Astrocyte of the hippocampus (primary cell): ENCODE measurements at regions not wholly inside any gene's neighbourhood (a gene's known extent, or its start where the extent isn't known, plus 50 kb on each side); places are given as distances from the start of the nearest gene placed in this dataset.
"Not testable (repeated sequence)": the region's sequence is repeated elsewhere in the genome, so short reads cannot be mapped to it uniquely, and the experiment has no call there.

Experiments used
- DNase-seq: peaks from one replicate; pipeline ENCODE4 v3.0.0; 2011; ENCODE audit warnings: low read depth, low spot score

DNA sequence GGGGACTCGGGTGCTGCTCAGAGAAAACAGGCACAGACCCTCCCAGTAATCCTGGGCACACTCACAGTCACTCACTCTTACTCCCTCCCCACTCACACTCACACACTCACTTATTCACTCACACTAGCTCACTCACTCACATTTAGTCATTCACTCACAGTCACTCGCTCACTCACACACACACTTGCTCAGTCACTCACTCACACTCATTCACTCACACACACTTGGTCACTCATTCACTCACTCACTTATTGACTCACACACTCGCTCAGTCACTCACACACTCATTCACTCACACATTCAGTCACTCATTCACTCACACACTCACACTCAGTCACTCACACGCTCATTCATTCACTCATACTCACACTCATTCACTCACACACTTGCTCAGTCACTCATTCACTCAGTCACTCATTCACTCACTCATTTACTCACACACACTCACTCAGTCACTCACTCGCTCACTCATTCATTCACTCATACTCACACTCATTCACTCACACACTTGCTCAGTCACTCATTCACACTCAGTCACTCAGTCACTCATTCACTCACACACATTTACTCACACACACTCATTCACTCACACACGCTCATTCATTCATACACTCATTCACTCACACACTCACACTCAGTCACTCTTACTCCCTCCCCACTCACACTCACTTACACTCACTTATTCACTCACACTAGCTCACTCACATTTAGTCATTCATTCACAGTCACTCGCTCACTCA is 164.2 kb upstream of the C1orf174 start:
- DNase-seq = no peak

- no peak for DNase-seq
These were observed 167.0 kb upstream of the C1orf174 start for GRCh38 chr1:4066860-4067599.

DNA sequence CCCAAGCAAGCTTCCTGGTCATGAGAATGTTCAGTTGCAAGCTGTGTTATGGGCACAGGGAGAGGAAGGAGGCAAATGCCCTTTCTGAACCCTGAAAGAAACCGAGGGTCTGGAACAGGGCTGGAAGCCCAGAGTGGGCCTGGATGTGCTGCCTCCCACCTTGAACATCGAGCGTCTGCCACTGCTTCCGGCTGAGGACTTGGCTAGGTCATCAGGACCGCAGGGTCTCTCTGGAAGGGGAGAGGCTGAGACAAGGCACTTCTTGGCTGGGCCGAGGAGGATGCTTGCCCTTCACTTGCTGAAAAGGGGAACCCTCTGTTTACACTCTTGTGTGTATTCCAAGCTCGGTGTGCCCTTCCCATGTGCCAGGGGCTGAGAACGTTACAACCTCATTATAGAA is 168.0 kb upstream of the C1orf174 start:
- DNase-seq = no peak

- DNase-seq = no peak
These were observed 171.6 kb upstream of the C1orf174 start for GRCh38 chr1:4071653-4072052.

DNA sequence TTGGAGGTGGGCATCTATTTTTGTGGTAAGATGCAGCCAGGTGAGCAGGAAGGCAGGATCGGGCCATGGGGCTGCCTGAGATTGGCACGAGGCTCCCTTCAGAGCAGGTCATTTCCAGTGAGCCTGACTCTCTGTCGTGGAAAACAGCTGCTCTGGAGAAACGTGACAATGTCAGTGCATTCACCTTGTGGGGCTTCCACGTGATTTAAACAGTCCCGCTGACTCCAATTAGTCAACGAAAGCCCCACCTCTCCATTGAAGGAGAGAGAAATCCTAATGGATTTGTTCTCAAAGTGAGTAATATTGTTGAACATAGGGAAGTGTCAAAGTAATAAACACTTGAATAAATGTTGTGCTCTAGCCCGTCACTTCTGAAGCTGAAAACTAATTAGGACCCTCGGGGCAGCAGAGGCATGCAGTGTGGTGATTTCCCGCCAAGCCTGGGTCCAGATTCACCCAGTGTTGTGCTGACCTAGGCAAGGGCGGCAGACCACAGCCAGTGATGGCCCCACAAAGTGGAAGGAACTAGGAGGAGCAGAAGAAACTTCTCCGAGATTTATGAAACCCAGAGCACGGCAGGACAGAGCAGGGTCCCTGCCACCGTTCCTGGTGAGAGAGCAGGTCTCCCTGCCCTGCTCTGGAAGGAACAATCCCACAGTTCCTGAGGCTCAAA is 172.5 kb upstream of the C1orf174 start:
- DNase-seq = no peak

DNA sequence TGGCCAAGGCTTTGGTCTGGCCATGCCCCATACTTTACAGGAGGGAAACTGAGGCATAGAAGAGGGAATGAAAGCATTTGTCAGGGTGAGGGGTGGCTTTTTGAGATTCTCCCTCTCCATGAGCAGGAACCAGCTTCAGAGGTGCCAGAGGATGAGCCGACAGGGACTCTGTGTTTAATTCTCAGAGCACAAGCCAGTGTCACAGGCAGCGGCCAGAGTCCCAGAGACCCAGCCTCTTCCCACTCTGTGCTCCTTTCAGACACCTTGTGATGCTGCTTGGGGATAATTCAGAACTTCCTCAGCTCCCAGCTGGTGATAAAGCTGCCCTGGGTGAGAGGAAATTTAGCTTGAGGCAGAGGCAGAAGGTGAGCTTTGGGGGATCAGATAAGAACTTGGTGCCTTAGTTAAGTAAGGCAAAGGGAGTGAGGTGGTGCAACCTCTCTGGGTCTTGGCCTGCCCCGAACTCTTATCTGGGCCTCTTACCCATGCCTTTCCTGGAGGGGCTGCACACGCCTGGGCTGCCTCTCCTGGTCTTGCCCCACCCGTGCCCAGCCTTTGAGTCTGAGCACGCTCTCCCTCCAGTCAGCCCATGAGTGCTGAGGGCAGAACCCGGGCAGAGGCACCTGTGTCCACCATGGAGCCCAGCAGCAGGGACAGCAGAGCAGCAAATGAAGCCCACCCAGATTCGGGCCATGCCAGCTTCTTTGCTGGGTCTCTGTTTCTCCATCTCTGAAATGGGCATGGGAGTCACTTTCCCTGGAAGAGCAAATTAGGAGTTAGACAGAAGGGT is 175.6 kb upstream of the C1orf174 start:
- no peak for DNase-seq

DNA sequence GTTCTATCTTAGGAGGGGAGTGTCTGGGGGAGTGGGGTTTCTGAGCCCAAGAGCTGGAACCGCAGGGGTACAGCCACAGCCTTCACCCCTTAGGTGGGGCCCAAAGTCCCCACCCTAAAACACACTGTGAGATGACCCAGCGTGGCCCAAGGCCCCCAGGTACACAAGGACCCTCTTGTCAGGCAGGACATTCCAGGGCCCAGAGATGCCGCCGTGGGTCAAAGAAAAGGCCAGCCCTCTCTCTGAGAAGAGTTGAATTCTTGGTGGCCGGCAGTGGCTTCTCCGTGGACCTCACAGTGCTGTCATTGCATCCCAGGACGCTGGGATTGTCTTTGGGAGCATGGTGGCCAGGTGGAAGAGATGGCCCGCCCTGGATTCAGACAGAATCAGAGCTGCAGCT is 176.3 kb upstream of the C1orf174 start:
- no peak for DNase-seq

DNA sequence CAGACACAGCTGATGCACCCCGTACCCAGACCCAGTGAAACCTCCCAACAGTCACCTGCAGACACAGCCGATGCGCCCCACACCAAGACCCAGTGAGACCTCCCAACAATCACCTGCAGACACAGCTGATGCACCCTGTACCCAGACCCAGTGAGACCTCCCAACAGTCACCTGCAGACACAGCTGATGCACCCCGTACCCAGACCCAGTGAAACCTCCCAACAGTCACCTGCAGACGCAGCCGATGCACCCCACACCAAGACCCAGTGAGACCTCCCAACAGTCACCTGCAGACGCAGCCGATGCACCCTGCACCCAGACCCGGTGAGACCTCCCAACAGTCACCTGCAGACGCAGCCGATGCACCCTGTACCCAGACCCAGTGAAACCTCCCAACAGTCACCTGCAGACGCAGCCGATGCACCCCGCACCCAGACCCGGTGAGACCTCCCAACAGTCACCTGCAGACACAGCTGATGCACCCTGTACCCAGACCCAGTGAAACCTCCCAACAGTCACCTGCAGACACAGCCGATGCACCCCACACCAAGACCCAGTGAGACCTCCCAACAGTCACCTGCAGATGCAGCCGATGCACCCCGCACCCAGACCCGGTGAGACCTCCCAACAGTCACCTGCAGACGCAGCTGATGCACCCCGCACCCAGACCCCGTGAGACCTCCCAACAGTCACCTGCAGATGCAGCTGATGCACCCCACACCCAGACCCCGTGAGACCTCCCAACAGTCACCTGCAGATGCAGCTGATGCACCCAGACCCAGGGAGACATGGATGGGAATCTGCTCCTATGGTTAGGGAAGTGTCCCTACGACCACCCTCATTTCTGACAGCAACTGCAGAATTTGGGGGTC is 178.3 kb upstream of the C1orf174 start:
- DNase-seq = not testable (repeated sequence)

DNA sequence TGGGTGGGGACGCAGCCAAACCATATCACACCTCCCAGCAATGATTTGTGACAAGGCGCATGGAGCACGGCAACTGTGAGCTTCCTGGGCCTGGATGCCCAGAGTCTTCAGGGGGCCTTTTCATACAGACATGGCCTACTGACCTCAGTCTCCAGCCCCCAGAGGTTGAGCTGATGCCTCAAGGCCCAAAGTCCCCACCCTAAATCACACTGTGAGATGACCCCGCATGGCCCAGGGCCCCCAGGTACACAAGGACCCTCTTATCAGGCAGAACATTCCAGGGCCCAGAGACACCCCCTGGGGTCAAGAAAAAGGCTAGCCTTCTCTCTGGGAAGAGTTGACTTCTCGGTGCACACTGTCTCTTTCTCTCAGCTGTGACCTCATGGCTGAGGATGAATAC is 179.7 kb upstream of the C1orf174 start:
- no peak for DNase-seq

DNA sequence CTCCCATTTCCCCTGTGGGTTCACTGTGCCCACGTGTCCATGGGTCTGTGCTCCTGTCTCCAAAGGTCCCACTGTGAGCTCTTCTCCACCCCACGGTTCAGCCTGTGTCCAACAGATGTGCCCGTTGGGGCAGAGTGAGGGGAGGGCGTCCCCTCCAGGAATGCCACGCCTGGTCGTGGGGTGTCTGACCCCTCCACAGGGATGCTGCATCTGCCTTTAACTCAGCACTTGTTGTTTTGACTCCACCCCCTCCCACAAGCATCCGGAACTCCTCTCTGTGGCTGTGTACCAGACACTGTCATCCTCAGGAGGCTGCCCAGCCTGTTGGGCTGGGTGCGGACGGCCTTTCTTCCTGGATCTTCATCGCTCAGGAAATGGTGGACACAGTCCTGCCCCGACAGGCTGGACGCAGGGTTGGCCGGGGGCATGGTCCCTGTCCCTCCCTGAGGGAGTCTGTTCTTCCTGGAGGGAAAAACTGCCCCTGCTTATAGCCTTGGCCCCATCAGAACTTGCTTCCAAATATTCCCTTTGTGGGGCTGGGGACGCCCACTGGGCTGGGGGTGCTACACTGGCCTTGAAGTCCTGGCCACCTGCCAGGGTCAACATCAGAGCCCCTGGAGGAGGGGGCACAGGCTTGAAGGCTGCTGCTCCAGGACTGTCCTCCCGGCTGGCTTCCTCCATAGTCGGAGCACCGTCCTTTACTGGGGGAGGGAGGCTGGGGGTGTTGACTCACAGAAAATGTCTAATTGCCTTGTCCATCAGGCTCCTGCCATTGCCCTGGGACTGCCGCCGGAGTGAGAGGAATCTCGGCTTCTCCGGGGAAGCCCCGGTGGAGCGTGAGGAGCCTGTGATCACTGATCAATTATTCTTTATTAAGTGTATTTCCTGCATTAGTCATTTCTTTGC is 182.0 kb upstream of the C1orf174 start:
- no peak for DNase-seq

- DNase-seq = no peak
These were observed 183.4 kb upstream of the C1orf174 start for GRCh38 chr1:4083231-4084047.

- DNase-seq = no peak
These were observed 184.0 kb upstream of the C1orf174 start for GRCh38 chr1:4084048-4084431.

- DNase-seq = no peak
These were observed 184.4 kb upstream of the C1orf174 start for GRCh38 chr1:4084446-4084845.

DNA sequence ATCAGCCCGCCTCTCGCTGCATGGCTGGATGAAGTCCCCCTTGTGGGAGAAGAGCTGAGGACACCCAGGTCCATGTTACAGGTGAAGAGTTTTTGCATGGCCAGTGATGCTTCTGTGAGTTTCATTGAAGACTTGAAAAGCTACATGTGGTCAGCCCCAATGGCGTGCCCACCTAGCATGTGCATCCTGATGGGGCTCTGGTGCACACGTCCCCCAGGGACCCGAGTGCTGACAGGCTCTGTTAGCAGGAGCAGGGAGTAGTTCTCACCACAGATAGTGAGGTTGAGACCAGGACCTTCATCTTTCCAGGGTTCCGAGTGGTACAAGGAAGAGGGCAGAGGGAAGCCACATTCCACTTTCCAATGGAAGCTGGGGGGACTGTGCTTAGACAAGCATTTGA is 184.8 kb upstream of the C1orf174 start:
- no peak for DNase-seq

DNA sequence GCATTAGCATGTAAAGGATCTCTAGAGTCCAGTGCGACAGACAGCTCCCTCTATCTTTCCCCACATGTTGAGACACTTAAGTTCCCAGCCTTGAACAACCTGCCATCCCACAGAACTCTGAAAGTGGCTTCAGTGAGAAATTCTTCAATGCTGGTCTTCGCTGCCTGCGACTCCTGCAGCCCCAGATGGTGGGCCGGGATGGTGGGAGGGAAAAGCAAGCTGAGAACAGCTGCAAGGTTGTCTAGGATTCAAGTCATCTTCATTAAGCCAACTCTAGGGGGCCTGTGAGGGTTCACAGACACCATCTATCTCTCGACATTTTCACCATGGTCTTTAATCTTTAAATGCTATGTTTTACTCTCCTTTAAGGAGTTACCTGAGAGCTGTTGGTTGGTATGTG is 185.5 kb upstream of the C1orf174 start:
- no peak for DNase-seq

- DNase-seq = no peak
These were observed 186.2 kb upstream of the C1orf174 start for GRCh38 chr1:4086085-4086850.

- no peak for DNase-seq
These were observed 186.8 kb upstream of the C1orf174 start for GRCh38 chr1:4086921-4087320.
